ENCODE measurements at regions not wholly inside any gene's neighbourhood (a gene's known extent, or its start where the extent isn't known, plus 50 kb on each side); places are given as distances from the start of the nearest gene placed in this dataset.

DNA sequence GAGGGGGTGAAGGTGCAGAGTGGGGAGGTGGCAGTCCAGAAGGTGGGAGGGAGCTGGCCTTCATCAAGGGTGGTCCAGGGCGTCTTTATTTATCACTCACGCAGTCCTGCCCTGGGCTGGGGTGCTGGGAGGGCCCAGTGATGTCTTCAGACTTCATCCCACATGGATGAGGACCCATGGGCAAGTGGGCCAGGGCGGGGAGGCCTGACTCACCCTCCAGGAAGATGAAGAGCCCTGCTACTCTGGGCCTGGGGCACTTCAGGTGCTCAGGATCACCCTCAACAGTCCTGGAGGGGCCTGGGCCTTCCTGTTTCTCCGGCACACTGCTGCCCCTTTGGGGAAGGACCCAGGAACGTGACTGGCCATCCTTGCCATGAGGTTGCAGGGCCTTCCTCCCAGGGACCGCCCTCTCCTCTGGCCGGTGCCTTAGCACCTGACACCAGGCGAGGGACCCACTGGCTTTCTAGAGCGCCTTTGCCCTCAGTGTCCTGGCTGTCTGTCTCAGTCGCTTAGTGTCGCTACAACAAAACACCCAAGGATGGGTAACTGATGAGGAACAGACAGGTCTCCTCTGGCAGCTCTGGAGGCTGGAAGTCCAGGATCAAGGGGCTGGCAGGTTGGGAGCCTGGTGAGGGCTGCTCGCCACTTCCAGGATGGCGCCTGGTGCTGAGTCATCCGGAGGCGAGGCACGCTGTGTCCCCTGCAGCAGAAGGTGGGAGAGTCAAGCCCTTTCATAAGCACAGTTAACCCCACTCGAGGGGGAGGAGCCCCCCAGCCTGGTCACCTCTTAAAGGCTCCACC is 57.8 kb upstream of the HS6ST1 start:
- H3K4me1 Mint-ChIP-seq: peaks cover 12 to 16% of the 10 kb centered on the region in 2 donors
- no peak overlapping the region for H3K4me3 Mint-ChIP-seq
- no peak for DNase-seq
- no peaks in the 10 kb centered on the region for H3K36me3 Mint-ChIP-seq
- H3K27me3 Mint-ChIP-seq (ENCODE audit: low read depth in 3 of 3): peaks cover 4 to 6% (median 5%) of the 10 kb centered on the region in 3 donors
- no peak overlapping the region for H3K27ac Mint-ChIP-seq
- H3K9me3 Mint-ChIP-seq: no peaks in the 10 kb centered on the region

DNA sequence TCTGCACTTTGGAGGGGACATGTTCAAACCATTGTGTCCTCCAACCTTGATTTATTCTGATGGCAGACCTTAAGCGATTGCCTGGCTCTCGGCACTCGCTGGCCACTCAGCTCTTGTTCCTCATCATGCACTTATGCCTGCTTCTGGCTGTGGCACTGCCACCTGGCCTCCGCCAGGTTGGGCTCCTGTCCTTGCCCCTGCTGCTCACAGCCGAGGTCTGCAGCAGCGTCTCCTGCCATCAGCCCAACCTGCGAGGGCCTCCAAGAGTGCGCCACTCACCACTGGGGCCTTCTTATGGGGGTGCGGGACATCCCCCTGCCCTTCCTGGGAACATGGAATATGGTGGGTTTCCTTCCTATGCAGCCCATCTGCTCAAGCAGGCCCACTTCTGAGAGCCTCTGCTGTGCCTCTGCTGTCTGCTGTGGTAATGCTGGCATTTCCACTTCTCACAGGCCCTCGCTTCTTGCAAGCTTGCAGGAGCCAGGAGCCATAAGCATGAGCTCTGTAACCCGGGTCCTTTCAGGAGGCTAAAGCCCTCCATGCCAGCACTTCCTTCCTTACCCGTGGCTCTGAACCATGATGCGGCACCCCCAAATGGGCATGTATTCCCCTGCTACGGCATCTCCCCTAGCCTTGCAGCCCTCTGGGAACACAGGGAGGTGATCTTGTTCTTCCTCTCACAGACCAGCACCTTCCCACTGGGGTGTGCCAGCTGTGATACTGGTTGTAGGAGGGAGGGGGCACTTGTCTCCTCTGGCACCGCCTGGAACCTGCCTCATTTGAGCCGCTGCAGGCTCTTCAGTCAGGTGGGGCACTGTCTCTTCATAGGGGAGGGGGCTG is 58.6 kb upstream of the HS6ST1 start:
- no peak overlapping the region for H3K27ac Mint-ChIP-seq
- H3K4me1 Mint-ChIP-seq: peaks cover 16 to 21% of the 10 kb centered on the region in 2 donors
- no peak for DNase-seq
- H3K36me3 Mint-ChIP-seq: no peaks in the 10 kb centered on the region
- H3K9me3 Mint-ChIP-seq: no peaks in the 10 kb centered on the region
- H3K27me3 Mint-ChIP-seq (ENCODE audit: low read depth in 3 of 3): peaks cover 4 to 7% (median 6%) of the 10 kb centered on the region in 3 donors
- H3K4me3 Mint-ChIP-seq: no peak overlapping the region

DNA sequence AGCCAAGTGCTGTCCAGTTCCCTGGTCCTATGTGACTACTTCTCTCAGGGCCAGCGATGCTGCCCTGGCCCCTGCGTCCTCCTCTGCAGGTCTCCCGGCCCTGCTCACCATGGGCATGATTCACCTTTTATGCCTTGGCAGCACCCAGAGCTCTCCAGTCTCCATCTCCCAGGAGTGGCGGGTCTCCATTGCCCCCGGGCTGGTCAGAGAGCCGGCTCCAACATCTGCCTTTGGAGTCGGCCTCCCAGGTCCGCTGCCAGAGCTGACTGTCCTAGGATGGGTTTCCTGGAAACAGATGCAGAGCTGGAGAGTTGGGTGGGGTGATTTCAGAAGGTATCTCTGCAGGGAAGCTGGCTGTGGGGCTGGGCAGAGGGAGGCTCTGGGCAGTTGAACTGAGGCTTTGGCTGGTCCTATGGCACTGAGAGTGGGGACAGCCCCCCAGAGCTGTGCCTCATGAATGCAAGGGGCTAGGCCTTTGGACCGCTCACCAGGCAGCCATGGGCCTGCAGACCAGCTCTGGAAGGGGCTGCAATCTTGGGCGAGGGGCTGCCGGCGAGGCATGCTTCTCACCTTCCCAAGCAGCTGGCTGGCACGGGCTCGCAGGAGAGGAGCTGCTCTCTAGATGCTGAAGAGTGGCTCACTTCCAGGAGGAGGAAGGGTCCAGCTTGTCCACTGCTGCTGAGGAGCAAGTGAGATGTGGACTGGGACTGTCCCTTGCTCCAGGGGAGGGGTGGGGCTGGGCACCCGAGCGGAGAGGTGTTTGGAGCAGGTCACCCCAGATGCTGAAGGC is 59.8 kb upstream of the HS6ST1 start:
- peaks cover 9 to 12% of the 10 kb centered on the region in 2 donors for H3K4me1 Mint-ChIP-seq
- DNase-seq: no peak
- no peaks in the 10 kb centered on the region for H3K9me3 Mint-ChIP-seq
- H3K36me3 Mint-ChIP-seq: no peaks in the 10 kb centered on the region
- H3K4me3 Mint-ChIP-seq: no peak overlapping the region
- H3K27me3 Mint-ChIP-seq (ENCODE audit: low read depth in 3 of 3): peaks cover 0 to 3% (median 0%) of the 10 kb centered on the region in 3 donors
- H3K27ac Mint-ChIP-seq: no peak overlapping the region

DNA sequence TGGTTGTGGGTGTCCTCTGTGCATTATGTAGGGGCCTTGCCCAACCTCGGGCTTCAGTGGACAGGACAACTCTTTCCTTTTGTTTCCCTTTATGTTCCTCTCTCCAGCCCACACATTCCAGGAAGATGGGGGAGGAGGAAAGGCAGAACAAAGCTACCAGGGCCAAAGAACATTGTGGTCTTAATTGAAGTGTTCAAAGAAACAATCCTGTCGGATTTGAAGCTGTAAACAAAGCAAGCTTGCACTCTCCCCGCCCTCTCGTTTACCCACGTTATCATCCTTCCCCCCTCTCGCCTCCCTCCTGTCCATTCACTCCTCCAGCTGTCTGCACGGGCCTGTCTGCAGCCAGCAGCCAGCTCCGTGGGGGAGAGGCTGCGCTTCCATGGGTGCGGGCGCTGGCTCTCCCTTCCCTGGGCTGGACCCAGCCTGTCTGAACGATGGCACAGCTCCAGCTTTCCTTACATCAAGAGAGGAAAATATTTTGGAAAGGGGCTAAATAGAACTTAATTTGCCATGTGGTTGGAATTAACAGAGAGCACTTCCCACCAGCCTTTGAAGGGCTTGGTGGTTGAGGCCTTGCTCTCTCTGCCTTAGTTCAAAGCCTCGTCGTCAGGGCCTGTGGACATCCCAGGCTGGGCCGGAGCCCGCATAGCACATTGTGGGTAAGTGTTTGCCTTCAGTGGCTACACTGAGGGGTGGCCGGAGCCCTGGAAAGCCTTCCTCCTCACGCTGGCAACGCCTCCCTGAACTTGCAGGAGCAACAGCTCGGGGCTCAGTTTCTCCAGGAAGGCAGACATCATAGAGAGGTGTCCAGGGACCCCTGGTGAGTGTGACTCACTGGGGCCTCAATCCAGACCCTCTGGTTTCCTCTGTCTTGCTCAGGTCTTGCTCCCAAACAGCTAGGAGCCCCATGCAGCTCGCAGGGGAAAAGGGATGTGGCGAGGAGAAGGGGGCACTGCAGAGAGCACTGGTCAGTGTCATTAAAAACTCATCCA is 60.6 kb upstream of the HS6ST1 start:
- H3K4me3 Mint-ChIP-seq: no peak overlapping the region
- no peak for DNase-seq
- no peaks in the 10 kb centered on the region for H3K9me3 Mint-ChIP-seq
- H3K36me3 Mint-ChIP-seq: no peaks in the 10 kb centered on the region
- H3K27me3 Mint-ChIP-seq (ENCODE audit: low read depth in 3 of 3): peaks cover 0 to 3% (median 3%) of the 10 kb centered on the region in 3 donors
- H3K27ac Mint-ChIP-seq: no peak overlapping the region
- peaks cover 7 to 9% of the 10 kb centered on the region in 2 donors for H3K4me1 Mint-ChIP-seq

DNA sequence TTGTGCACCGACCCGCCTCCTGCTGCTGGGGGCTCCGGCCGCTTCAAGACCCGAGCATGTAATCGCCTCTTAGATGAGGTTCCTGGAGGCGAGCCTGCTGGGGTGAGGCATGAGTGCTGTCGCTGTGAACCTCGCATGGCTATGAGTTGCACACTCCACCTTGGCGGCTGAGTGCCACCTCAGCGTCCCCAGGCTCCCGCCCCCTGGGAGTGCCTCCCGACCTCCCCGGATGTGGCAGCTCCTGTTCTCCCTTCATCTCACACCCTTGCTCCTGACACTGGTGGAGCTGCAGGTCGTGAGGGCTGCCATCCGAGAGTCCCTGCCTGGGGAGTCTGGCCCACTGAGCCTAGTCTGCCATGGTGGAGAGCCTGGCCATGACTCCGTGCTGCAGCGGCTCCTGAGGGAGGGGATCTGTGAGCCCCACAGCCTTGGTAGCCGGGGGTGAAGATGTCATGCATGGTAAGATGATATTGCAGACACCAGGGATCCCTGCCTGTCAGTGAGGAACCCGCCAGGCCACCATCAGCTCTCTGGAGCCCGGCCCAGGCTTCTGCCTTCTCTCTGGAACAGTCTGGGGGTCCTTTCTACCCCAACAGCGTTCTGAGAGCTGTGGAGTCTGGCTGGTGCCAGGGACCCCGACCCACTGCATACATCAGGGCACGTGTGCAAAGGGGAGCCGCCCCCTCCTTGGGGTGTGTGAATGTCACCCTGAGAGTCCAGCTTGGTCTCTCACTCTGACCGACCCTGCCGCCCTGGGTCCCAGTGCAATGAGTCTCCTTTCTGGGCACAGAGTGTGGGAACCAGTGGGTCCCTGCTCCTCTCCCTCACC is 61.6 kb upstream of the HS6ST1 start:
- H3K27me3 Mint-ChIP-seq (ENCODE audit: low read depth in 3 of 3): peaks cover 0 to 4% (median 3%) of the 10 kb centered on the region in 3 donors
- H3K4me3 Mint-ChIP-seq: no peak overlapping the region
- H3K36me3 Mint-ChIP-seq: no peaks in the 10 kb centered on the region
- H3K27ac Mint-ChIP-seq: no peak overlapping the region
- peaks cover 7 to 9% of the 10 kb centered on the region in 2 donors for H3K4me1 Mint-ChIP-seq
- H3K9me3 Mint-ChIP-seq: no peaks in the 10 kb centered on the region
- no peak for DNase-seq

DNA sequence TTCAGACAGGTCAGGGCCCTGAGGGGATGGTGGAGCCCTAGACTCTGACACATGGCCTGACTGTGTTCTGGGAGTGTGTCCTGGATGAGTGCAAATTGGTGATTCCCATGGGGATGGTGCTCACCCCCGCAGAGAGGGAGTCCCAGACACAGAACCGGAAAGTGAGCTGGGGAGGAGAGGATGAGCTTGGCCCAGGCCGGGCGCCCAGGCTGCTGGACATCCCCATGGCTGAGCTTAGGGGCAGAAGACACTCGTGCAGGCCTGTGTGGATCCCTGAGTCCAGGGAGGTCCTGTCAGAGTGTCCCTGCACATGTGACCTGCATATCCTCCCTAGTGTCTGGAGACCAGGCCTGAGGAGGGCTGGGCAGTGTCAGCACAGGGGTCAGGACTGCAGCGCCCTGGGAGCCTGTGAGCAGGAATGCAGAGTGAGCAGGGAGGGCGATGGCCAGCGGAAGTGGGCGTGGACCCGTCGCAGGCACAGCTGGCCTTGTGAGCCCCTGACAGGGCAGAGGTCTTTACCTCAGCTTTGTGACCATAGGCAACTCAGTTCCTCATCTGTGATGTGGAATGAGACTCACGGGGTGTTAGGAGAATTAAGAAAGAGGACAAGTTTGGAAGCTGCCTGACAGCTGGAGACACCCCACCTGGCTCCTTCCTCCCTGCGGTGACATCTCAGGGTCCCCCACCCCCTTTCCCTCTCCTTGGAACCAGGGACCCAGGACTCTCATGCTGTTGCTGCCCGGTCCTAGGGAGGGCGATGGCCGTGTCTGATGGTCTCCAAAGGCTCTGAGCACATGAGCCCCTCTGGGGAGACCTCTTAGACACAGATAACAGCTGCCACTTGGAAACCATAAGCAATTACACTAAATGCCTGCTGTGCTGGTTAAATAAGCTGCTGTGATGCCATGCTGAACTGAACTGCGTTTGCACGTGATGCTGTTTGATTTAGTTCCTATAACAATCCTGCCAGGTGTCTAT is 62.6 kb upstream of the HS6ST1 start:
- H3K27ac Mint-ChIP-seq: no peak overlapping the region
- peaks cover 0 to 4% (median 3%) of the 10 kb centered on the region in 3 donors for H3K27me3 Mint-ChIP-seq (ENCODE audit: low read depth in 3 of 3)
- H3K9me3 Mint-ChIP-seq: no peaks in the 10 kb centered on the region
- H3K4me1 Mint-ChIP-seq: peaks cover 7 to 9% of the 10 kb centered on the region in 2 donors
- H3K36me3 Mint-ChIP-seq: no peaks in the 10 kb centered on the region
- H3K4me3 Mint-ChIP-seq: no peak overlapping the region
- no peak for DNase-seq

DNA sequence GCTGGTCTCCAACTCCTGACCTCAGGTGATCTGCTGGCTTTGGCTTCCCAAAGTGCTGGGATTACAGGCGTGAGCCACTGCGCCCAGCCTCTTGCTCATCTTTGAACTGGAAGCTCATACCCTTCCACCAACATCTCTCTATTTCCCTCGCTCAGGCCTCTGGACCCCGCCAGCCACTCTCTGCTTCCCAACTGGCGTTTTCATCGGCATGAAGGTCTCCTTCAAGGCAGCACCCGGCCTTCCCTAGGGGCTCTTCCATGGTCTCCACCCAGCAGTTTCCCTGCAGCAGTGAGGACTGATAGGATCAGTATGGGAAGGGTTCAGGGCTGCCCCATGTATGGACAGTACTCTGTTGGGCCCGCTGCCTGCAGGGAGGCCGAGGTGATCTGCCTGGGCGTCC is 65.8 kb upstream of the HS6ST1 start:
- H3K27me3 Mint-ChIP-seq (ENCODE audit: low read depth in 3 of 3): peaks cover under 1 to 5% (median 4%) of the 10 kb centered on the region in 3 donors
- H3K27ac Mint-ChIP-seq: no peak overlapping the region
- no peaks in the 10 kb centered on the region for H3K36me3 Mint-ChIP-seq

DNA sequence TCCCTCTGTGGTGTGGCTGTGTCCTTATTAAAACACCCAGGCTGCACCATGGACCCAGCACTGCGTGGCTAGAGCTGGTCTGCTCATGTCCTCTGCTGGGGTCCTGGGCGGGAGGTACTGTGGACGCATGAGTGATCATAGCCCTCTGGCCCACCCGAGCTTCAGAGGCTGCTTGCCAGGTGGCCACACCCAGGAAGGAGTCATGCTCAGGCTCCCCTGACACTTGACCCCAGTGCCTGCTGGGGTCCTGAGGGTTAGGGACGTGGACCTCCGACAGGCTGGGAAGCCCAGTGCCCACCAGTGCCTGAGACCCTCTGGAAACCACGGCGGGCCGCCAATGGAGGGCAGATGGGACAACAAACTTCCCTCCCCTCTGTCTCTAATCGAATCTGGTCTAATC is 66.3 kb upstream of the HS6ST1 start:
- H3K27ac Mint-ChIP-seq: no peak overlapping the region

More for the DNA sequence above, 65.8 kb upstream of the HS6ST1 start:
- no peak overlapping the region for H3K4me3 Mint-ChIP-seq
- no peaks in the 10 kb centered on the region for H3K9me3 Mint-ChIP-seq
- H3K4me1 Mint-ChIP-seq: peaks cover 7 to 9% of the 10 kb centered on the region in 2 donors
- DNase-seq: no peak

DNA sequence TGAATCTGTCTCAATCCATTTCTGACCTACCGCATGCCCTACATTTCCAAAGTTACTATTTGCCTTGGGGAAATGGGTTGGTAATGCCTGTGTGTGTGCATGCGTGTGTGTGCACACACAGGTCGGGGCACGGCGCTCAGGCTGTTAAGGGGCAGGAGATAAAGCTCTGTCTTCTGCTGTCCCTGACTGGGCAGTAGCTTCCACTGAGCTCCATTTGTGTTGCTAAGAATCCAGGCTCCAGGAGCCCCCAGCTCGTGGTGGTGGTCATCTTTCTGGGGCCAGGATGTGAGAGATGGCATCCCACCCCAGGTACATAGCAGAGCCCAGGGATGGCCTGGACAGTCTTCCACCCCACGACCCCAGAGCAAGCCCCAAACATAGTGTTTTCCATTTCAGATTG is 66.7 kb upstream of the HS6ST1 start:
- DNase-seq: no peak
- Mint-ChIP-seq H3K27ac (no peak overlapping the region), H3K9me3 (no peaks in the 10 kb centered on the region), H3K27me3 (ENCODE audit: low read depth in 3 of 3) (peaks cover 2 to 5% (median 4%) of the 10 kb centered on the region in 3 donors), H3K4me1 (peaks cover 7 to 9% of the 10 kb centered on the region in 2 donors), H3K36me3 (no peaks in the 10 kb centered on the region), H3K4me3 (no peak overlapping the region)

More for the DNA sequence above, 66.3 kb upstream of the HS6ST1 start:
- no peak for DNase-seq
- Mint-ChIP-seq H3K4me3 (no peak overlapping the region), H3K9me3 (no peaks in the 10 kb centered on the region), H3K36me3 (no peaks in the 10 kb centered on the region), H3K4me1 (peaks cover 7 to 9% of the 10 kb centered on the region in 2 donors), H3K27me3 (ENCODE audit: low read depth in 3 of 3) (peaks cover 2 to 5% (median 4%) of the 10 kb centered on the region in 3 donors)

DNA sequence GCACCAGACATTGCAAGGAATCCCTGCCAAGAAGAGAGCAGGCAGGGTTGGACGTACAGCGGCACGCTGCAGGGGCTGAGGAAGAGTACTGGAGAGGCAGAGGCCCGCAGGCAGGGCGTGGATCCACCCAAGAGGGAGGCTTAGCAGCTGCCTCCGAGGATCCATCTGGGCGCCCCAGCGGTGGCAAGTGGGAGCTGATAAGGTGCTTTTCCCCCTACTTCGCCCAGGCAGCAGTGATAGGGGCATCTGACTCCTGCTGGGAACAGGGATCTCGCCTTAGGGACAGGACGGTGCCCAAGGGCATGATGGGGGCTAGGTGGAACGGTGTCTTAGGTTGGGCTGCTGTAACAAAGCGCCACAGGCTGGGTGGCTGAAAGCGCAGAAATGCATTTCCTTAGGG is 67.4 kb upstream of the HS6ST1 start:
- no peak for DNase-seq
- Mint-ChIP-seq H3K27me3 (ENCODE audit: low read depth in 3 of 3) (peaks cover 2 to 5% (median 4%) of the 10 kb centered on the region in 3 donors), H3K9me3 (no peaks in the 10 kb centered on the region), H3K4me1 (peaks cover 7 to 9% of the 10 kb centered on the region in 2 donors), H3K36me3 (no peaks in the 10 kb centered on the region), H3K4me3 (no peak overlapping the region), H3K27ac (no peak overlapping the region)

DNA sequence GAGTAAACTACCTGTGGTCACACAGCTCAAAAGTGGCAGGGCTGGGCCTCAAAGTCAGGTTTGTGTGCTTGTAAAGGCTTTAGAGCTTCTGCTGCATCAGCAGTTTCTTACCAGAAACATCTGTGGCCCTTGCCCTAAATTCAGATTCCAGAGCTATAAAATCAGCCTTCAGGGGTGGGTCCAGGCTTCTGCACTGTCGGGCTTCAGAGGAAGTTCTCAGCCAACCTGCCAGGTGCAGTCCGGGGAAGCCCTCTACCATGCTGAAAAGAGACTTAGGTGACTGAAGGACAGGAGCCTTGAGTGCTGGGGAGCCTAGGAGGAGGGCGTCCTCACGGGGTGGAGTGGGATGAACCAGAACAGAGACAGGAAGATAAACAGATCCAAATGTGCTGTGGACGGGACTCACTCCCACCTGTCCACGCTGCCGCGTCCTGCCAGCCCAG is 69.9 kb upstream of the HS6ST1 start:
- Mint-ChIP-seq H3K9me3 (no peaks in the 10 kb centered on the region), H3K4me3 (no peak overlapping the region), H3K27me3 (ENCODE audit: low read depth in 3 of 3) (peaks cover 2 to 5% (median 2%) of the 10 kb centered on the region in 3 donors), H3K27ac (no peak overlapping the region), H3K36me3 (no peaks in the 10 kb centered on the region), H3K4me1 (no peaks in the 10 kb centered on the region)
- no peak for DNase-seq
